ENCODE measurements at regions not wholly inside any gene's neighbourhood (a gene's known extent, or its start where the extent isn't known, plus 50 kb on each side); places are given as distances from the start of the nearest gene placed in this dataset.
"Not testable (repeated sequence)": the region's sequence is repeated elsewhere in the genome, so short reads cannot be mapped to it uniquely, and the experiment has no call there.

DNA sequence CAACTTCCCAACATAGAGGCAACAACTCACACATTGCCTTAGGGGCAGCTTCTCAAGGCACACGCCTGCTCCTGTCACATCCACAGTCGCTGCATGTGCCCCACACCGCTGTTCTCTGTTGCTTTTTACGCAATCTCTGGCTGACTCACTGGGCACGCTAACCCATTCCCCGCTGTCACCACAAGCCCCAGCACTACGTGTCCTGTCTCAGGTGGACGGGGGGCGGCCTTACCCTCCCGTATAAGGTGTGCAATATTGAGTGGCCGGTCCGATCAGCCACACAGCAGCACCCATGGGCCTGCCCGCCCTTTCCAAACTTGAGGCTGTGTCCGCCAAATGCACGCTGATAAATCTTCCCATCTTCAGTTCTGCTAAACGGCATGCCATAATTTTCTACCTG is 75.5 kb upstream of the TNK2 start:
- H3K27ac ChIP-seq; H3K36me3 ChIP-seq; H3K4me1 ChIP-seq; H3K9me3 ChIP-seq (replicated peaks); H3K27me3 ChIP-seq; DNase-seq; H3K4me3 ChIP-seq: not testable (repeated sequence)

GRCh38 chr3:195982754-195983153 is 74.4 kb upstream of the TNK2 start:
- not testable (repeated sequence) for H3K4me1 ChIP-seq; H3K4me3 ChIP-seq; H3K9me3 ChIP-seq (replicated peaks); H3K27ac ChIP-seq; H3K36me3 ChIP-seq; DNase-seq; H3K27me3 ChIP-seq

DNA sequence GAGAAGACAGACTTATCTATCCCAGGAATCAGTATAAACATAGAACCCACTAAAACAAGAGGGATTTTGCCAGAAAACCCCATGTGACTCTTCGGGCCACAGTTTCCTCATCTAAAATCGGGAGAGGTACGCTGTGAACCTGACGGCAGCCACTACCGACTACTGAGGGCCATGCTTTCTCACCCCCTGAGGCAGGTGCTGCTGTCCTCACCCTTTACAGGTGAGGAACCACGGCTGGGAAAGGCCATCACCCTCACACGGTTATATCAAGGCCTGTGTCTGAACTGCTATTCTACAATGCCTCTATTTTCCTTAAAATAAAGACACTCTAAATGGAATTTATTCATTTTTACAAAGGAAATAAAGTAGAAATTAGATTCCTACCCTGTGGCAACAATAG is 73.4 kb upstream of the TNK2 start:
- H3K4me3 ChIP-seq; H3K27ac ChIP-seq; H3K36me3 ChIP-seq; H3K4me1 ChIP-seq; H3K9me3 ChIP-seq (replicated peaks); DNase-seq; H3K27me3 ChIP-seq: not testable (repeated sequence)

DNA sequence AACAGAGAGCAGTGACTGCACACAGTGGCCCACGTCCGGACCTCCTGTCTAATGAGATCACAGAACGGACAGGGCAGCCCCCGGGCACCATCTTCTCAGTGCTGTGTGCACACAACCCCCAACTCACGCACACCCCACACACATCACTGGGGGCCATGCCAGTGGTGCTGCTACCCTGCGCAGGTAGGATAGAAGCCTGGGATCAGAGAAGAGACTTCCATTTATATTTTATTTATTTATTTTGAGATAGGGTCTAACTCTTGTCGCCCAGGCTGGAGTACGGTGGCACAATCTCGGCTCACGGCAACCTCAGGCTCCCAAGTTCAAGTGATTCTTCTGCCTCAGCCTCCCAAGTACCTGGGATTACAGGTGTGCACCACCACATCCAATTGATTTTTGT is 71.5 kb upstream of the TNK2 start:
- H3K27me3 ChIP-seq; H3K4me1 ChIP-seq; H3K36me3 ChIP-seq; H3K9me3 ChIP-seq (replicated peaks); DNase-seq; H3K27ac ChIP-seq; H3K4me3 ChIP-seq: not testable (repeated sequence)

DNA sequence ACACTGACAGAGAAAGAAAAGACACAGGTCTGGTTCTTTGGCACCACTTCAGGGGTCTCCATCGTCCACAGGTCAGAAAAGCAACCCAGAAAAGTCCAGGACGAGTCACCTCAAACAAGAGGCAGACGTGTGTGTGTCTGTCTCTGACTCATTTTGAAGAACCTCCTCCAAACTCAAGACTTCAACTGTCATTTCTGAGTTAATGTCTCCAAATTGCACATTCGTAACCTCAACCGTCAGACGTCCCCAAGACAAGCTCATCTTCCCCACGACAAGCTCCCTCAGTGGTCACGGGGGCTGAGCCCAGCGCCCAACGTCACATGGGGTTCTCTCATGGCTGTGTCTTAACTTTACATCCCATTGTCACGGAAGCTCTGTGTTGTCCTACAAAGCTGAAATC is 70.2 kb upstream of the TNK2 start:
- not testable (repeated sequence) for H3K9me3 ChIP-seq (replicated peaks); H3K27me3 ChIP-seq; H3K4me3 ChIP-seq; DNase-seq; H3K36me3 ChIP-seq; H3K4me1 ChIP-seq; H3K27ac ChIP-seq

DNA sequence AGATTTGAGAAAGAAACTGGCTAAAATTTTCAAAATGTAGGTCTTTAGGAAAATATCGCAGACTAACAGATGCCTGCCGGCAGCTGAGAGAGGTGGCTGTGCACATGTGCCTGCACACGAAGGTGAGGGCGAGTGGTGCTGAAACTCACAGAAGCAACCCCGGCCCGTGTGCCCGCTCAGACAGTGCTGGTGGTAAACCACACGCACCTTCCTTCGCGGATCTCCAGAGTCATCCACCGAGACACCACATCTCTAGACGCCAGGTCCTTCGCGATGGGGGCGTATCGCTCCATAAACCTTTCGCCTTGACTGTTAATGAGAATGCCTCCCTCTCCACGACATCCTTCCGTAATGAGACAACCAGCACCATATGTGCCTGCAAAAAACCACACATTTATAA is 68.5 kb upstream of the TNK2 start:
- not testable (repeated sequence) for H3K4me3 ChIP-seq; H3K27me3 ChIP-seq; H3K4me1 ChIP-seq; H3K9me3 ChIP-seq (replicated peaks); H3K27ac ChIP-seq; H3K36me3 ChIP-seq; DNase-seq

- not testable (repeated sequence) for H3K4me1 ChIP-seq; H3K4me3 ChIP-seq; H3K27ac ChIP-seq; DNase-seq; H3K36me3 ChIP-seq; H3K9me3 ChIP-seq (replicated peaks); H3K27me3 ChIP-seq
These were observed 65.9 kb upstream of the TNK2 start for GRCh38 chr3:195974281-195974680.

DNA sequence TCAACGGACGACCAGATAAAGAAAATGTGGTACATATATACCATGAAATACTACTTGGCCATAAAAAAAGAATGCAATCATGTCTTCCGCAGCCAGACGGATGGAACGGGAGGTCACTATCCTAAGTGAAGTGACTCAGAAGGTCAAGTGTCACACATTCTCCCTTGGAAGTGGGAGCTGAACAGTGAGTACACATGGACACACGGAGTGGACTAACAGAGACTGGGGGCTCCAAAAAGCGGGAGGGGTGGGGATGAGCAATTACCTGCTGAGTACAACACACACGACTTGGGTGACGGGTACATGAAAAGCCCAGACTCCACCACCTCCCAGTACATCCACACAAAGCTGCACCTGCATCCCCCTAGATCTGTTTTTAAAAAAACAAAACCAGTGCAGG is 62.5 kb upstream of the TNK2 start:
- not testable (repeated sequence) for H3K4me1 ChIP-seq; H3K36me3 ChIP-seq; H3K27ac ChIP-seq; H3K4me3 ChIP-seq; H3K9me3 ChIP-seq (replicated peaks); H3K27me3 ChIP-seq; DNase-seq

GRCh38 chr3:195969838-195970776 is 61.8 kb upstream of the TNK2 start:
- not testable (repeated sequence) for H3K4me3 ChIP-seq; H3K36me3 ChIP-seq; H3K9me3 ChIP-seq (replicated peaks); DNase-seq; H3K27ac ChIP-seq; H3K4me1 ChIP-seq; H3K27me3 ChIP-seq

DNA sequence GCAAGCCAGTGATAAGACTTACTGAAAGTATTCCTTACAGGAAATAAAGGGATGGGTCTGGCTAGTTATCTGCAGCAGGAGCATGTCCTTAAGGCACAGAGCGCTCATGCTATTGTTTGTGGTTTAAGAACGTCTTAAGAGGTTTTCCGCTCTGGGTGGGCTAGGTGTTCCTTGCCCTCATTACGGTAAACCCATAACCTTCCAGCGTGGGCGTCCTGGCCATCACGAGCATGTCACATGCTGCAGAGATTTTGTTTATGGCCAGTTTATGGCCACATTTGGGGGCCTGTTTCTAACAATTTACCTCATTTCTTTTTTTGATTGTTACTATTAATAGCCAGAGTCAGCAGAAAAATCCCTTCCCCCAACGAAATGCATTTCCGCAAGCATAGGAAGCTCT is 61.0 kb upstream of the TNK2 start:
- H3K27ac ChIP-seq; H3K36me3 ChIP-seq; H3K4me3 ChIP-seq; H3K9me3 ChIP-seq (replicated peaks); H3K27me3 ChIP-seq; DNase-seq; H3K4me1 ChIP-seq: not testable (repeated sequence)

DNA sequence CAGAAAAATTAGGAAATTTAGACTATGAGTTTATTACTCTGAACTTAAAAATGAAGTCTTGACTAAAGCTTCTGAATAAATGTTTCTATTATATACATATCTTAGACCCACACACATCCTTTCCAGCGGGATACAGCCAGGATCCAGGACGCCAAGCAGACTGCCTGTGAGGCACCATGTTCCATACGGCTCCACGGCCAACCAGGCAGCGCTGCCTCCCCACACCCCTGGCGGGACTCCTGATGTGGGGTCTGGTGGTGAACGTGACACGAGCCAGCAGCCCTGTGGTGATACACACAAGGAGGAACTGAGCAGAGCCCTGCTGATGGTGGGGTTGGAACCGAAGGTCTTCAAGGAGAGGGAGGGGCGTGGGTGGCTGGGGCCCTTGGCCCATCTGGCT is 59.8 kb upstream of the TNK2 start:
- H3K27ac ChIP-seq; H3K4me1 ChIP-seq; H3K36me3 ChIP-seq; DNase-seq; H3K9me3 ChIP-seq (replicated peaks); H3K27me3 ChIP-seq; H3K4me3 ChIP-seq: not testable (repeated sequence)

GRCh38 chr3:195967387-195967720 is 59.0 kb upstream of the TNK2 start:
- not testable (repeated sequence) for H3K27ac ChIP-seq; H3K4me3 ChIP-seq; H3K4me1 ChIP-seq; H3K9me3 ChIP-seq (replicated peaks); H3K36me3 ChIP-seq; DNase-seq; H3K27me3 ChIP-seq

GRCh38 chr3:195966563-195967386 is 58.4 kb upstream of the TNK2 start:
- not testable (repeated sequence) for DNase-seq; H3K4me1 ChIP-seq; H3K36me3 ChIP-seq; H3K27ac ChIP-seq; H3K9me3 ChIP-seq (replicated peaks); H3K4me3 ChIP-seq; H3K27me3 ChIP-seq

GRCh38 chr3:195965217-195965616 is 56.9 kb upstream of the TNK2 start:
- H3K27me3 ChIP-seq; H3K27ac ChIP-seq; H3K36me3 ChIP-seq; H3K9me3 ChIP-seq (replicated peaks); DNase-seq; H3K4me1 ChIP-seq; H3K4me3 ChIP-seq: not testable (repeated sequence)

- H3K4me3 ChIP-seq; H3K27ac ChIP-seq; H3K36me3 ChIP-seq; H3K4me1 ChIP-seq; DNase-seq; H3K27me3 ChIP-seq; H3K9me3 ChIP-seq (replicated peaks): not testable (repeated sequence)
These were observed 56.2 kb upstream of the TNK2 start for GRCh38 chr3:195964318-195965107.
